HEK293 (cell line): ENCODE measurements at regions not wholly inside any gene's neighbourhood (a gene's known extent, or its start where the extent isn't known, plus 50 kb on each side); places are given as distances from the start of the nearest gene placed in this dataset.

Source experiments
- CTCF ChIA-PET: fragments of 350-600 bp; formaldehyde crosslinking; extraction: SDS; loops from one replicate; lab custom pipeline; 2021; ENCODE audit warnings: antibody characterized with exemption; lab: Yijun Ruan, JAX
- POLR2A ChIA-PET: fragments of 300-600 bp; formaldehyde crosslinking; extraction: SDS; loops from one replicate; lab custom pipeline; 2020; ENCODE audit warnings: antibody characterized with exemption, inconsistent platforms; lab: Yijun Ruan, JAX
- H3K27ac ChIP-seq: fragments of 200-500 bp; sonication (Bioruptor generic); 2 replicates; pipeline ENCODE4 v1.5.1; 2014; ENCODE audit warnings: low read depth, low read length, control low read depth, inconsistent platforms; ENCODE audit errors: extremely low read depth
- H3K36me3 ChIP-seq, 2 experiments: fragments of 200-500 bp in 1 of 2; sonication (Bioruptor generic) in 1 of 2; 1 replicate in 1 of 2; 2 replicates in 1 of 2; pipeline ENCODE4 v1.5.1; 2014 to 2017; ENCODE audit warnings: inconsistent platforms in 2 of 2, low read length in 2 of 2; ENCODE audit not compliant: control insufficient read depth in 2 of 2, insufficient read depth in 1 of 2
- H3K4me1 ChIP-seq: fragments of 200-500 bp; sonication (Bioruptor generic); 2 replicates; pipeline ENCODE4 v1.5.1; 2014; ENCODE audit warnings: mild to moderate bottlenecking, low read length, inconsistent platforms; ENCODE audit not compliant: control insufficient read depth, insufficient read depth
- H3K4me3 ChIP-seq: 2 replicates; pipeline ENCODE4 v1.5.1; 2011; ENCODE audit warnings: low read depth, mild to moderate bottlenecking, control low read depth, low read length, moderate library complexity
- H3K9me3 ChIP-seq: fragments of 200-500 bp; sonication (Bioruptor generic); 2 replicates; pipeline ENCODE4 v1.5.1; 2014; ENCODE audit warnings: low read depth, low read length, inconsistent platforms; ENCODE audit not compliant: control insufficient read depth, insufficient read depth
- GLI2 ChIP-seq: fragments of 450-650 bp; formaldehyde crosslinking; IDR thresholded peaks from 2 replicates; pipeline ENCODE4; 2017; ENCODE audit warnings: missing biosample characterization, missing genetic modification characterization, low read depth, borderline replicate concordance
- HOXC10 ChIP-seq: sonication (generic); formaldehyde crosslinking; IDR thresholded peaks from 2 replicates; pipeline ENCODE4 v1.8.1; 2023; ENCODE audit warnings: mild to moderate bottlenecking, missing genetic modification reagents
- KLF10 ChIP-seq: fragments of 450-650 bp; IDR thresholded peaks from 2 replicates; pipeline ENCODE4 v1.5.1; 2018; ENCODE audit warnings: missing biosample characterization, mild to moderate bottlenecking, missing genetic modification characterization
- TCF7L2 ChIP-seq: IDR thresholded peaks from 2 replicates; pipeline ENCODE4 v1.6.1; 2011; ENCODE audit warnings: low read depth, mild to moderate bottlenecking, inconsistent platforms, low read length, moderate library complexity, borderline replicate concordance
- YY2 ChIP-seq: fragments of 450-650 bp; formaldehyde crosslinking; IDR thresholded peaks from 2 replicates; pipeline ENCODE4 v1.5.1; 2016; ENCODE audit warnings: missing biosample characterization, missing genetic modification characterization
- ZEB2 ChIP-seq: fragments of 450-650 bp; formaldehyde crosslinking; IDR thresholded peaks from 2 replicates; pipeline ENCODE4 v1.5.1; 2016; ENCODE audit warnings: missing biosample characterization, missing genetic modification characterization
- ZNF121 ChIP-seq: fragments of 450-650 bp; formaldehyde crosslinking; IDR thresholded peaks from 2 replicates; pipeline ENCODE4 v1.5.1; 2016; ENCODE audit warnings: missing biosample characterization, missing genetic modification characterization
- ZNF16 ChIP-seq: fragments of 450-650 bp; formaldehyde crosslinking; IDR thresholded peaks from 2 replicates; pipeline ENCODE4 v1.5.1; 2016; ENCODE audit warnings: low read depth, missing biosample characterization, missing genetic modification characterization
- ZNF202 ChIP-seq: fragments of 450-650 bp; formaldehyde crosslinking; IDR thresholded peaks from 2 replicates; pipeline ENCODE4 v1.5.1; 2016; ENCODE audit warnings: missing biosample characterization, missing genetic modification characterization, borderline replicate concordance
- ZNF266 ChIP-seq: fragments of 450-650 bp; formaldehyde crosslinking; IDR thresholded peaks from 2 replicates; pipeline ENCODE4 v1.5.1; 2016; ENCODE audit warnings: missing biosample characterization, missing genetic modification characterization, low read depth
- ZNF311 ChIP-seq: fragments of 450-650 bp; formaldehyde crosslinking; IDR thresholded peaks from 2 replicates; pipeline ENCODE4 v1.5.1; 2017; ENCODE audit warnings: missing biosample characterization, missing genetic modification characterization, borderline replicate concordance
- ZNF354C ChIP-seq: fragments of 450-650 bp; formaldehyde crosslinking; IDR thresholded peaks from 2 replicates; pipeline ENCODE4 v1.5.1; 2016; ENCODE audit warnings: missing biosample characterization, missing genetic modification characterization, low read depth, borderline replicate concordance
- ZNF423 ChIP-seq: fragments of 450-650 bp; formaldehyde crosslinking; IDR thresholded peaks from 2 replicates; pipeline ENCODE4 v1.5.1; 2016; ENCODE audit warnings: missing biosample characterization, missing genetic modification characterization
- ZNF530 ChIP-seq: fragments of 450-650 bp; formaldehyde crosslinking; IDR thresholded peaks from 2 replicates; pipeline ENCODE4 v1.5.1; 2016; ENCODE audit warnings: low read depth, missing biosample characterization, missing genetic modification characterization
- ZNF549 ChIP-seq: fragments of 450-650 bp; IDR thresholded peaks from 2 replicates; pipeline ENCODE4 v1.5.1; 2018; ENCODE audit warnings: missing biosample characterization, missing genetic modification characterization, mild to moderate bottlenecking, inconsistent platforms, moderate library complexity
- ZNF555 ChIP-seq: fragments of 450-650 bp; formaldehyde crosslinking; conservative IDR thresholded peaks from 2 replicates; pipeline ENCODE4 v1.5.1; 2017; ENCODE audit warnings: missing biosample characterization, mild to moderate bottlenecking, missing genetic modification characterization, inconsistent platforms
- ZNF621 ChIP-seq: fragments of 450-650 bp; formaldehyde crosslinking; IDR thresholded peaks from 2 replicates; pipeline ENCODE4 v1.5.1; 2017; ENCODE audit warnings: missing biosample characterization, missing genetic modification characterization
- ZNF701 ChIP-seq: fragments of 450-650 bp; formaldehyde crosslinking; IDR thresholded peaks from 2 replicates; pipeline ENCODE4 v1.5.1; 2016; ENCODE audit warnings: missing biosample characterization, missing genetic modification characterization
- ZNF768 ChIP-seq: fragments of 450-650 bp; formaldehyde crosslinking; IDR thresholded peaks from 2 replicates; pipeline ENCODE4 v1.5.1; 2018; ENCODE audit warnings: missing biosample characterization, mild to moderate bottlenecking, missing genetic modification characterization
- ZNF830 ChIP-seq: fragments of 450-650 bp; IDR thresholded peaks from 2 replicates; pipeline ENCODE4 v1.5.0; 2018; ENCODE audit warnings: missing biosample characterization, missing genetic modification characterization, low read depth, mild to moderate bottlenecking, moderate library complexity
- TF ChIP-seq, protein P1 (sequence below): fragments of 450-650 bp; formaldehyde crosslinking; IDR thresholded peaks from 2 replicates; pipeline ENCODE4 v1.5.1; 2017; ENCODE audit warnings: missing biosample characterization, missing genetic modification characterization
- TF ChIP-seq, protein P2 (sequence below): fragments of 450-650 bp; formaldehyde crosslinking; IDR thresholded peaks from 2 replicates; pipeline ENCODE4 v1.5.1; 2016; ENCODE audit warnings: missing biosample characterization, missing genetic modification characterization, low read depth
- TF ChIP-seq, protein P3 (sequence below): fragments of 450-650 bp; formaldehyde crosslinking; IDR thresholded peaks from 2 replicates; pipeline ENCODE4 v1.5.1; 2016; ENCODE audit warnings: missing biosample characterization, missing genetic modification characterization
- TF ChIP-seq, protein P4 (sequence below): fragments of 450-650 bp; IDR thresholded peaks from 2 replicates; pipeline ENCODE4 v1.5.1; 2018; ENCODE audit warnings: missing biosample characterization, mild to moderate bottlenecking, missing genetic modification characterization
- TF ChIP-seq, protein P5 (sequence below): fragments of 450-650 bp; formaldehyde crosslinking; IDR thresholded peaks from 2 replicates; pipeline ENCODE4 v1.5.1; 2017; ENCODE audit warnings: missing biosample characterization, missing genetic modification characterization

DNA sequence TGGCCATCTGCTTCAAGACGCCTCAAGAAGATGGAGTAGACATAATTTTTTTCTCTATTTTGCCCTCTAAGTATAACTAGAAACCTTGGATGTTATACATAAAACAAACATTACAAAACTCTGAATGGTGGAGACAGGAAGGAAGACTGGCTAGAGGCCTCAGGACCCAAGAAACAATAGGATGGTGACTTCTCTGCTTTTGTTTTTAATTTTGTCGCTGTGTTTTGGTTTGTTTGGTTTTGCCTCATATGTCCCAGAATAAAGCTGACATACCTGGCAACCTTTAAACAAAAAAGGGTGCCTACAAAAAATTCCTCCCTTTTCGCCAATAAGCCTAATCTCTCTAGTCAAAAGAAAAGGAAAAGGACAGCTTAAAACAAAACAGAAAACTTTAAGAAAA lies 109.1 kb downstream of the PPP4R3C start:
- Histone ChIP-seq H3K4me3 (no peak overlapping the region), H3K36me3 (no peaks in the 10 kb centered on the region), H3K27ac (no peak overlapping the region), H3K9me3 (no peaks in the 10 kb centered on the region), H3K4me1 (no peaks in the 10 kb centered on the region)
- POLR2A ChIA-PET, result no interaction called here
- no peak for TF ChIP-seq GLI2 (tag by site-specific recombination)
- no peak for TF ChIP-seq ZNF530 (tag by site-specific recombination)
- no peak for TF ChIP-seq TCF7L2
- TF ChIP-seq, protein P1, sequence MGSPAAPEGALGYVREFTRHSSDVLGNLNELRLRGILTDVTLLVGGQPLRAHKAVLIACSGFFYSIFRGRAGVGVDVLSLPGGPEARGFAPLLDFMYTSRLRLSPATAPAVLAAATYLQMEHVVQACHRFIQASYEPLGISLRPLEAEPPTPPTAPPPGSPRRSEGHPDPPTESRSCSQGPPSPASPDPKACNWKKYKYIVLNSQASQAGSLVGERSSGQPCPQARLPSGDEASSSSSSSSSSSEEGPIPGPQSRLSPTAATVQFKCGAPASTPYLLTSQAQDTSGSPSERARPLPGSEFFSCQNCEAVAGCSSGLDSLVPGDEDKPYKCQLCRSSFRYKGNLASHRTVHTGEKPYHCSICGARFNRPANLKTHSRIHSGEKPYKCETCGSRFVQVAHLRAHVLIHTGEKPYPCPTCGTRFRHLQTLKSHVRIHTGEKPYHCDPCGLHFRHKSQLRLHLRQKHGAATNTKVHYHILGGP (tag by site-specific recombination), result no peak
- TF ChIP-seq ZNF121 (tag by site-specific recombination), result no peak
- no peak for TF ChIP-seq ZNF266 (tag by site-specific recombination)
- CTCF ChIA-PET, result no interaction called here

DNA sequence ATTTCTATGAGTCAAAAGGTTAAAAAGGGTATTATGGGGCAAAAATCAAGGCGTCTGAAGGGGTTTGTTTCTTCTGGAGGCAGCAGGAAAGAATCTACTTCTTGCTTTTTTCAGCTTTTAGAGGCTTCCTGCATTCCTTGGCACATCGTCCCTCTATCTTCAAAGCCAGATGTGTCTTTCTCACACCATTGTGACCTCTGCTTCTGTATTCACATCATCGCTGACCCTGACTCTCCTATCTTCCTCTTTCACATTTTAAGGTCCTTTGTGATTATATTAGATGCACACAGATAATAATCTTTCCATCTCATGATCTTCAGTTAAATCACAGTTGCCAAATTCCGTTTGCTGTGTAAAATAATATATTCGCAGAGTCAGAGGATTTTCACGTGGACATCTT lies 112.7 kb downstream of the PPP4R3C start:
- POLR2A ChIA-PET, result no interaction called here
- H3K4me3 ChIP-seq, result no peak overlapping the region
- no peaks in the 10 kb centered on the region for H3K36me3 ChIP-seq
- CTCF ChIA-PET, result no interaction called here
- no peak overlapping the region for H3K27ac ChIP-seq
- no peaks in the 10 kb centered on the region for H3K4me1 ChIP-seq
- TF ChIP-seq ZNF621 (tag by site-specific recombination) (no peak), ZNF423 (tag by site-specific recombination) (no peak), HOXC10 (CRISPR knock-in tag) (no peak), GLI2 (tag by site-specific recombination) (no peak), ZNF202 (no peak), ZNF555 (tag by site-specific recombination) (no peak), ZNF16 (no peak), ZNF311 (tag by site-specific recombination) (no peak), ZNF830 (no peak), ZNF768 (tag by site-specific recombination) (no peak), KLF10 (tag by site-specific recombination) (no peak), ZNF701 (tag by site-specific recombination) (no peak), YY2 (tag by site-specific recombination) (no peak), ZNF354C (no peak), ZNF549 (no peak), ZEB2 (tag by site-specific recombination) (no peak)
- TF ChIP-seq, protein P2, sequence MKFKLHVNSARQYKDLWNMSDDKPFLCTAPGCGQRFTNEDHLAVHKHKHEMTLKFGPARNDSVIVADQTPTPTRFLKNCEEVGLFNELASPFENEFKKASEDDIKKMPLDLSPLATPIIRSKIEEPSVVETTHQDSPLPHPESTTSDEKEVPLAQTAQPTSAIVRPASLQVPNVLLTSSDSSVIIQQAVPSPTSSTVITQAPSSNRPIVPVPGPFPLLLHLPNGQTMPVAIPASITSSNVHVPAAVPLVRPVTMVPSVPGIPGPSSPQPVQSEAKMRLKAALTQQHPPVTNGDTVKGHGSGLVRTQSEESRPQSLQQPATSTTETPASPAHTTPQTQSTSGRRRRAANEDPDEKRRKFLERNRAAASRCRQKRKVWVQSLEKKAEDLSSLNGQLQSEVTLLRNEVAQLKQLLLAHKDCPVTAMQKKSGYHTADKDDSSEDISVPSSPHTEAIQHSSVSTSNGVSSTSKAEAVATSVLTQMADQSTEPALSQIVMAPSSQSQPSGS, result no peak
- TF ChIP-seq, protein P3, sequence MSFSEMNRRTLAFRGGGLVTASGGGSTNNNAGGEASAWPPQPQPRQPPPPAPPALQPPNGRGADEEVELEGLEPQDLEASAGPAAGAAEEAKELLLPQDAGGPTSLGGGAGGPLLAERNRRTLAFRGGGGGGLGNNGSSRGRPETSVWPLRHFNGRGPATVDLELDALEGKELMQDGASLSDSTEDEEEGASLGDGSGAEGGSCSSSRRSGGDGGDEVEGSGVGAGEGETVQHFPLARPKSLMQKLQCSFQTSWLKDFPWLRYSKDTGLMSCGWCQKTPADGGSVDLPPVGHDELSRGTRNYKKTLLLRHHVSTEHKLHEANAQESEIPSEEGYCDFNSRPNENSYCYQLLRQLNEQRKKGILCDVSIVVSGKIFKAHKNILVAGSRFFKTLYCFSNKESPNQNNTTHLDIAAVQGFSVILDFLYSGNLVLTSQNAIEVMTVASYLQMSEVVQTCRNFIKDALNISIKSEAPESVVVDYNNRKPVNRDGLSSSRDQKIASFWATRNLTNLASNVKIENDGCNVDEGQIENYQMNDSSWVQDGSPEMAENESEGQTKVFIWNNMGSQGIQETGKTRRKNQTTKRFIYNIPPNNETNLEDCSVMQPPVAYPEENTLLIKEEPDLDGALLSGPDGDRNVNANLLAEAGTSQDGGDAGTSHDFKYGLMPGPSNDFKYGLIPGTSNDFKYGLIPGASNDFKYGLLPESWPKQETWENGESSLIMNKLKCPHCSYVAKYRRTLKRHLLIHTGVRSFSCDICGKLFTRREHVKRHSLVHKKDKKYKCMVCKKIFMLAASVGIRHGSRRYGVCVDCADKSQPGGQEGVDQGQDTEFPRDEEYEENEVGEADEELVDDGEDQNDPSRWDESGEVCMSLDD (tag by site-specific recombination), result no peak
- TF ChIP-seq, protein P4, sequence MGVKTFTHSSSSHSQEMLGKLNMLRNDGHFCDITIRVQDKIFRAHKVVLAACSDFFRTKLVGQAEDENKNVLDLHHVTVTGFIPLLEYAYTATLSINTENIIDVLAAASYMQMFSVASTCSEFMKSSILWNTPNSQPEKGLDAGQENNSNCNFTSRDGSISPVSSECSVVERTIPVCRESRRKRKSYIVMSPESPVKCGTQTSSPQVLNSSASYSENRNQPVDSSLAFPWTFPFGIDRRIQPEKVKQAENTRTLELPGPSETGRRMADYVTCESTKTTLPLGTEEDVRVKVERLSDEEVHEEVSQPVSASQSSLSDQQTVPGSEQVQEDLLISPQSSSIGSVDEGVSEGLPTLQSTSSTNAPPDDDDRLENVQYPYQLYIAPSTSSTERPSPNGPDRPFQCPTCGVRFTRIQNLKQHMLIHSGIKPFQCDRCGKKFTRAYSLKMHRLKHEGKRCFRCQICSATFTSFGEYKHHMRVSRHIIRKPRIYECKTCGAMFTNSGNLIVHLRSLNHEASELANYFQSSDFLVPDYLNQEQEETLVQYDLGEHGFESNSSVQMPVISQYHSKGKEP (tag by site-specific recombination), result no peak
- TF ChIP-seq, protein P5, sequence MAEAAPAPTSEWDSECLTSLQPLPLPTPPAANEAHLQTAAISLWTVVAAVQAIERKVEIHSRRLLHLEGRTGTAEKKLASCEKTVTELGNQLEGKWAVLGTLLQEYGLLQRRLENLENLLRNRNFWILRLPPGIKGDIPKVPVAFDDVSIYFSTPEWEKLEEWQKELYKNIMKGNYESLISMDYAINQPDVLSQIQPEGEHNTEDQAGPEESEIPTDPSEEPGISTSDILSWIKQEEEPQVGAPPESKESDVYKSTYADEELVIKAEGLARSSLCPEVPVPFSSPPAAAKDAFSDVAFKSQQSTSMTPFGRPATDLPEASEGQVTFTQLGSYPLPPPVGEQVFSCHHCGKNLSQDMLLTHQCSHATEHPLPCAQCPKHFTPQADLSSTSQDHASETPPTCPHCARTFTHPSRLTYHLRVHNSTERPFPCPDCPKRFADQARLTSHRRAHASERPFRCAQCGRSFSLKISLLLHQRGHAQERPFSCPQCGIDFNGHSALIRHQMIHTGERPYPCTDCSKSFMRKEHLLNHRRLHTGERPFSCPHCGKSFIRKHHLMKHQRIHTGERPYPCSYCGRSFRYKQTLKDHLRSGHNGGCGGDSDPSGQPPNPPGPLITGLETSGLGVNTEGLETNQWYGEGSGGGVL, result no peak
- H3K9me3 ChIP-seq, result no peaks in the 10 kb centered on the region
